AG09319 (cell line): ENCODE measurements at regions not wholly inside any gene's neighbourhood (a gene's known extent, or its start where the extent isn't known, plus 50 kb on each side); places are given as distances from the start of the nearest gene placed in this dataset.

ENCODE experiments used
- DNase-seq: peaks from one replicate; pipeline ENCODE4 v3.0.0-alpha.2; 2010; ENCODE audit warnings: low read depth; ENCODE audit errors: extremely low read depth
- TF ChIP-seq, protein P1 (sequence below): IDR thresholded peaks from 2 replicates; pipeline ENCODE4 v1.5.1; 2011; ENCODE audit warnings: low read depth, mild to moderate bottlenecking, inconsistent platforms, low read length, moderate library complexity

DNA sequence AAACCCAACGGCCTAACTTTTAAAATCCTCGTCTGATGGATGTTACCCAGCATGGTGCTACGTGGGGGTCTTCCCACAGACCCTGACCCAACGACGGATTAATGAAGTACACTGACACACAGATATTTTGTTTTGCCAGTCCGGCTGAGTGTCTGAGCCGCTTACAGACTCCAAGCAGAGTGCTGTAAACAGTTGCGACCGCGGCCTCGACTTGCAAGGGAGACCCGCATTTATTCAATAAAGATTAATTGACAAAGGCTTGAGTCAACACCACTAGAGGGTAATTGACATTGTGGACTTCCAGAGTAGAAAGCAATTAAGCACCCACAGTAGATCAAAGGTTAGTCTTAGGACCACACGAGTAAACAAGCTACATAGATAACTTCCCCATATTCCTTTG is 1042.4 kb downstream of the AACS start:
- DNase-seq: no peak
- TF ChIP-seq, protein P1, sequence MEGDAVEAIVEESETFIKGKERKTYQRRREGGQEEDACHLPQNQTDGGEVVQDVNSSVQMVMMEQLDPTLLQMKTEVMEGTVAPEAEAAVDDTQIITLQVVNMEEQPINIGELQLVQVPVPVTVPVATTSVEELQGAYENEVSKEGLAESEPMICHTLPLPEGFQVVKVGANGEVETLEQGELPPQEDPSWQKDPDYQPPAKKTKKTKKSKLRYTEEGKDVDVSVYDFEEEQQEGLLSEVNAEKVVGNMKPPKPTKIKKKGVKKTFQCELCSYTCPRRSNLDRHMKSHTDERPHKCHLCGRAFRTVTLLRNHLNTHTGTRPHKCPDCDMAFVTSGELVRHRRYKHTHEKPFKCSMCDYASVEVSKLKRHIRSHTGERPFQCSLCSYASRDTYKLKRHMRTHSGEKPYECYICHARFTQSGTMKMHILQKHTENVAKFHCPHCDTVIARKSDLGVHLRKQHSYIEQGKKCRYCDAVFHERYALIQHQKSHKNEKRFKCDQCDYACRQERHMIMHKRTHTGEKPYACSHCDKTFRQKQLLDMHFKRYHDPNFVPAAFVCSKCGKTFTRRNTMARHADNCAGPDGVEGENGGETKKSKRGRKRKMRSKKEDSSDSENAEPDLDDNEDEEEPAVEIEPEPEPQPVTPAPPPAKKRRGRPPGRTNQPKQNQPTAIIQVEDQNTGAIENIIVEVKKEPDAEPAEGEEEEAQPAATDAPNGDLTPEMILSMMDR: no peak

DNA sequence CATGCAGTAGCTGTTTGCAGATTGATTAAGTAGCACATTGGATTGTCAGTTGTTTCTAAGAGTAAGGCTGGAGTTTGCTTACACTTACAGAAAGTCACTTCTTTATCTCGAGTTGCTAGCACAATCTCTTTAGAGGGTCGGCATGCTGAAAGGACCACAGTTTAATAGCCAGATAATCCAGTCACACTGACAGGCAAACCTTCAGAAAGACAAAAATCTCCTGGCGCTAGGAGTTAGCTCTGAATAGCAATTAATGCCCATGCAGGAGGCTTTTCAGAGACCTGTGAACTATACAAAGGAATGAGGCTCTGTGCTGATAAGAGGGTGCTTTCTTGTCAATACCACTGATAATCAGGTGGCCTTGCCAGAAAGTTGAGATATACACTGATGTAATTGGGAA is 1043.0 kb downstream of the AACS start:
- DNase-seq: no peak
- TF ChIP-seq, protein P1: no peak

DNA sequence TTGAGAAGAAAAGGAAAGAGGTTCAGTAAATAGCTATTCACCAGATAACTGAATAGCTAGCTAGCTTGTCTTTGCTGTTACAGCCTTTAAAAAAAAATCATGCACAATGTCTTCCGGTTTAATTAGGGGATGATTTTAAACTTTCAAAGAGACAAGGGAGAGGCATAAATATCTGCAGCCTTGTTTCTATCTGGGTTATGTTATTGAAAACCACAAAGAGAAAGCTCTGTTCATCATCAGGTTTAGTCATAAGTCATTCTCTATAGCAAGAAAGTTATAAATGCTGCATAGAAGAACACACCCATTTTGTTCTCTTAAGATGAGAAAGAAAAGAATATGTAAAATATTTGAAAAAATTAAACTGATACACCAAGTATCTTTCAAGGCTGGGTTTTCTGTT is 1046.9 kb downstream of the AACS start:
- TF ChIP-seq, protein P1: no peak

DNA sequence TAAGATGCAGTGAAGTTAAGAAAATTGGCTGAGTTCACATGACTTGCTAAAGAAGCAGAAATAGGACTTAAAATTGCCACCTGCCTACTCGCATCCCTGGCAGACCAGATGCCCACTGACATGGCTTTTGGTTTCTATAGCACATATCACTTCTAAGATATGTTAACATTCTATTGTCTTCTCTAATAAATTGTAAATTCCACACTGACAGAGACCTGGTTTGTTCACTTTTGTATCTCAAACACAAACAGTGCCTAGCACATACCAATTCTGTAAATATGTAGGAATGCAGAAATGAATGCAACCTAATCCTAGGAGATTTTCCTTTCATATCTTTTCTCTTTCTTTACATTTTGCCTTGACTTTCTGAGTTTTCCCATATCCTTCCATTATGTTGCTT is 1047.6 kb downstream of the AACS start:
- TF ChIP-seq, protein P1: no peak
- no peak for DNase-seq

More for the DNA sequence above, 1046.9 kb downstream of the AACS start:
- DNase-seq: no peak

DNA sequence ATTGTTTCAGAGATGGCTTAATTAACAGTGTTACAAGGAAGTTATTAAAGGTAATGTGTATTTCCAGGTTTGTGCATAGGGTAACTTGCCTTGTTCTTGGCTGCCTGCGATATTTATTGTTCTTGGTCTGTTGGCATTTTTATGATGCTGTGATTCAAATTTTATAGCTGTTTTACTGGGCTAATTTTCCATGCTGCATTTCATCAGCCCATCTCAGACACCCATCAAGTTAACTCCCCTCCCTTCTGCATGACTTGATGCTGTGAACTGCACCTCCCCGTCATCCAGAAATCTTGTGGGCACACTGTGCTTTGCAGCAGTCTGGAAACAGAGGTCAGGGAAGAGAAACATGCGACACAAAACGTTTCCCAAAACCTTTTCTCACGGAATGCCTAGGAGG is 1049.2 kb downstream of the AACS start:
- TF ChIP-seq, protein P1: no peak
- no peak for DNase-seq

DNA sequence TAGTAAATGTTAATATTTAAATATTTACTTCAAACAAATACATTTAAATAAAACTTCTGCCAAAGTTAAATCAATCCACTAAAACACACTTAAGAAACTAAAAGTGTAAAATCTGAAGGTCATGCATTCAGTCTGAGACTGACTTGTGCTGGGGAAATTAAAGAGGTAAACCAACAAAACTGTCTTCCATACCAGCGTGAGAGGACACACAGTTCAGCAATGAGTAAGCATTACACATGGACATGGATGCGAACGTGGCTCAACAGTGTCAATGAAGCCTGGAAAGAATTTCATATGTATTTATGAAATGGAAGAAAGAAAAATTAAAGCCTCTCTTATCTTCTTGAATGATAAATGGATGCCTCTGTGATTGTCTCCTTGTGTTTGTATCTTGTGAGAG is 1052.3 kb downstream of the AACS start:
- no peak for DNase-seq
- TF ChIP-seq, protein P1: no peak

DNA sequence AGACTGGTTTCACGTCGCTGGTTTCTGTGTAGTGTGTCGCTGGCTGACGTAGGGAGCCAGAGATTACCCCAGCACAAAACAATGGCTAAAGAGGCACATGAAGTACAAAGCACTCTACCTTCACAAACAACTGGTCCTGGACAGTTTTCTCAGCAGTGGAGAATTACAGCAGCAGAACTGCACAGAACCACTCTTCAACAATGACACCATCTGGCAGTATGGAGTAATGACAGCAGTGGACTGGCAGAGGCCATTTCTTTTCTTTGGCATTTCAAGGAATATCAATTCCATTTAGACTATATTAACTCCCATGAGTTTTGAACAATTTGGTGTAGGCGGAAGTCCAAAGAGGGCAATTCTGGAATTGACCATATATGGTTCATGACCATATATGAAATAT is 1074.1 kb downstream of the AACS start:
- TF ChIP-seq, protein P1: no peak
- DNase-seq: no peak

DNA sequence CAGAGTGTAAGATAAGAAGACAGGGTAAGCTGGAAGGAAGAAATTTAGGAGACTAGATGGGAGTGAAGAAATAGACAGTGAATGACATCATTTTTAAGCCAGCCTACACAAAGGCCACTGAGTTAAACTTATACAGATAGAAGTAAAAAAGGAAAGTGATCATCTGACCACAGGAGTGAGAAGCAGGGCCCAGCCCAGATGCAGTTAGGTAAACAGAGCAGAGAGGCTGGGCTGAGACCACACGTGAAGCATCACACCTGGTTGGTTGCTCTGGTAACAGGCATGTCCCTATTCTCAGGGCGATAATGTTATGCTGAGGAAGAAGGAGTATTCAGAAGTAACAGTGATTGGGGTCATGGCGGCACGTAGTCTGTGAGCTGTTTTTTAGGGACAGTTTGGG is 1079.4 kb downstream of the AACS start:
- TF ChIP-seq, protein P1: no peak
- no peak for DNase-seq
